Occipital lobe (tissue), 1 donor: ENCODE measurements at regions not wholly inside any gene's neighbourhood (a gene's known extent, or its start where the extent isn't known, plus 50 kb on each side); places are given as distances from the start of the nearest gene placed in this dataset.

ENCODE experiments used
- DNase-seq: peaks from one replicate; lab custom pipeline; 2025; lab: John Stamatoyannopoulos, UW

- no peak for DNase-seq
Observed at GRCh38 chr9:88754452-88754851, 219.5 kb downstream of the NXNL2 start.

GRCh38 chr9:88754886-88755285 lies 219.9 kb downstream of the NXNL2 start:
- no peak for DNase-seq

GRCh38 chr9:88757406-88758010 lies 222.5 kb downstream of the NXNL2 start:
- no peak for DNase-seq

GRCh38 chr9:88759364-88759763 lies 224.4 kb downstream of the NXNL2 start:
- DNase-seq, result no peak

- no peak for DNase-seq
Observed at GRCh38 chr9:88766778-88767503, 224.3 kb upstream of the S1PR3 start.

- DNase-seq, result no peak
Observed at GRCh38 chr9:88767504-88767790, 223.8 kb upstream of the S1PR3 start.

GRCh38 chr9:88772575-88772974 lies 218.7 kb upstream of the S1PR3 start:
- DNase-seq, result no peak

GRCh38 chr9:88773126-88773525 lies 218.1 kb upstream of the S1PR3 start:
- no peak for DNase-seq

GRCh38 chr9:88773627-88774244 lies 217.5 kb upstream of the S1PR3 start:
- DNase-seq, result no peak

- DNase-seq, result no peak
Observed at GRCh38 chr9:88775037-88775471, 216.2 kb upstream of the S1PR3 start.

GRCh38 chr9:88775559-88775958 lies 215.7 kb upstream of the S1PR3 start:
- DNase-seq, result no peak

GRCh38 chr9:88775966-88776365 lies 215.3 kb upstream of the S1PR3 start:
- no peak for DNase-seq

GRCh38 chr9:88776717-88777497 lies 214.4 kb upstream of the S1PR3 start:
- DNase-seq, result no peak

- no peak for DNase-seq
Observed at GRCh38 chr9:88777498-88778312, 213.6 kb upstream of the S1PR3 start.

- DNase-seq, result peak; percentile 36
Observed at GRCh38 chr9:88781628-88782391, 209.5 kb upstream of the S1PR3 start.

- no peak for DNase-seq
Observed at GRCh38 chr9:88782931-88783710, 208.1 kb upstream of the S1PR3 start.

- DNase-seq, result no peak
Observed at GRCh38 chr9:88783711-88784083, 207.6 kb upstream of the S1PR3 start.

GRCh38 chr9:88784960-88785359 lies 206.3 kb upstream of the S1PR3 start:
- no peak for DNase-seq

GRCh38 chr9:88786291-88787079 lies 204.8 kb upstream of the S1PR3 start:
- no peak for DNase-seq
